ENCODE measurements at regions not wholly inside any gene's neighbourhood (a gene's known extent, or its start where the extent isn't known, plus 50 kb on each side); places are given as distances from the start of the nearest gene placed in this dataset.

GRCh38 chr5:67817652-67818051 lies 397.9 kb upstream of the PIK3R1 start:
- TF ChIP-seq POLR2A (IDR thresholded peaks at IDR 0.05; ENCODE audit: low read depth, low read length) (no peak), TAF1 (IDR thresholded peaks at IDR 0.05; ENCODE audit: borderline replicate concordance, low read depth, low read length) (no peak)
